ENCODE measurements at regions not wholly inside any gene's neighbourhood (a gene's known extent, or its start where the extent isn't known, plus 50 kb on each side); places are given as distances from the start of the nearest gene placed in this dataset.
"Not testable (repeated sequence)": the region's sequence is repeated elsewhere in the genome, so short reads cannot be mapped to it uniquely, and the experiment has no call there.

DNA sequence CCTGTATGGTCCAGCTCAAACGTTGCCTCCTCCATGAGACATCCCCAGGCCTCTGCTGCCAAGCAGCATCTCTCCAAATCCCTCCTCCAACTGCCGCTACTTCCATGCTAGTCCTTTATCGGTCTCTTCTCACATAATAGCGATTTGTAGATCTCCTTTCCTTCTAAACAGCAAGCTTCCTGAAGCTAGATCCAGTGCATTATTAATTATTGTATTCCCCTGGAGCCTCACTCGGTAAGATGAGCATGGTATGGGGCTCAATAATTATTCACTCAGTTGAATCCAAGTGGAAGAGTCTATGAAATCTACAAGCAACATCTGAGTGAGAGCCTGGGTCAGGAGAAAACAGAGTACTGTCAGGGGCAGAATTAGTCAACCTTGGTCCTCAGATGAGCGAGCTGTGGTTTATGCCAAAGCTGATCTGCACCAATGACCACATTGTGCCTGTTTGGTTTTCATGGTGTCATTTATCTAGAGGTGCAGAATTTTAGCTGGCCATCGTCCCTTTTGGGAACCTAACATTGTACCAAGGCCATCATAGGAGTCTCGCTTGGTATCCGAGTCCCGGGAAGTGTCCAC is 93.8 kb upstream of the UBE2E1 start:
- no peaks in the 10 kb centered on the region for H3K4me1 ChIP-seq (ENCODE audit: insufficient read depth, low read length)
- no peaks in the 10 kb centered on the region for H3K27me3 ChIP-seq (ENCODE audit: insufficient read depth, low read length)
- no peak overlapping the region for H3K4me3 ChIP-seq (ENCODE audit: low read length)
- no peaks in the 10 kb centered on the region for H3K9me3 ChIP-seq (ENCODE audit: low read depth, low read length)

DNA sequence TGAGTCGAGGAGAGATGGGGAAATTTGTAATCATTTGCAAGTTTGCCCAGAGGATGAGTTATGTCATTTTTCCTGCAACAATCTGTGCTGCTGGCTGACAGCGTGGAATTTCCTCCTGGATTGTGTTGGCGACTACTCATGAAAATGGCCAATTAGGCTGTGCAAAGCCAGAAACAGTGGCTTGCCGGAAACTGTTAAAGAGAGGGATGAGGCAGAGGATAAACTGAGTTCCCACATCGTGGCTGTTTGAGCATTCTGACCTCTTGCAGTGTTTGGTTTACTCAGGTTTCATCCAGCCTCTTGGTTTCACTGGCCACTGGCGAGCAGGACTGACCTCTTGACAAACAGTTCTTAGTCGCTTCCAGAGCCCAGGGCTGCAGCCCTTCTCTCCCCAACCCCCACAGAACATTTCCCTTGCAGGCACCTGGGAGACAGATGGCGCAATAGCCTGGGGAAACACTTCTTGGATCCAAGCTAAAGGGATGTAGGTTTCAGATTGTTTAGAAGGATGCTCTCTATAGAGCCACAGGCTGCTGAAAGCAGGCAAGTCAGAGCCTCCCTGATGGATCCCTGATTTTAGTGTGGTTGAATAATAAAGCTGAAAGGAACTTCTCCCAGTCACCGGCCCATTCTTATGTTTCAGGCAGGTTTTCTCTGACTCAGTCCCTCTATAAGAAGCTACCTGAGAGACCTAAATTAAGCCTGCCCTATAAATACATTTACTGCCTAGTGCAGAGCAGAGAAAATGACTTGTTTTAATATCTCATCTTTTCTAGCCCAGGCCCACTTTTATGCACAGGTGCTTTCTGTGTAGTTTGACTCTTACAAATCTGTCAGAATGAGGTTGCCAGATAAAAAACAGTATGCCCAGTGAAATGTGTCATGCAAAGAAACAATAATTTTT is 92.8 kb upstream of the UBE2E1 start:
- no peaks in the 10 kb centered on the region for H3K4me1 ChIP-seq (ENCODE audit: insufficient read depth, low read length)
- H3K9me3 ChIP-seq (ENCODE audit: low read depth, low read length): no peaks in the 10 kb centered on the region
- H3K27me3 ChIP-seq (ENCODE audit: insufficient read depth, low read length): no peaks in the 10 kb centered on the region
- no peak overlapping the region for H3K4me3 ChIP-seq (ENCODE audit: low read length)

DNA sequence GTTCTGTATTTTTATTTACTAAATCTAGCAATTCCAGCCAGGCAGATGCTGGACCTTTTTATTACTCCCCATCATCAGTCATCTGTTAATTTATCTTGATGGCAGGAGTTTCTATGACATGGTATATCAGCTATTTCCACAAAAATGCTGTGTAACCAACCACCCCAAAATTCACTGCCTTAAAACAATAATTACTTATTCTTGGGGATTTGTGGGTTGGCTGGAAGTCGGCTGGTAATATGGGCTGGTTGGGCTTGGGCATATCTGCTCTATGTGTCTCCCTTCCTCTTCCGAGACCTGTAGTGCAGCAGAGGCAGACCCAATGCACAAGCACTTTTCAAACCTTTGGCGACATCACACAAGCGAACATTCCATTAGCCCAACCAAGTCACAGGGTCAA is 92.1 kb upstream of the UBE2E1 start:
- no peaks in the 10 kb centered on the region for H3K4me1 ChIP-seq (ENCODE audit: insufficient read depth, low read length)
- no peaks in the 10 kb centered on the region for H3K9me3 ChIP-seq (ENCODE audit: low read depth, low read length)
- no peaks in the 10 kb centered on the region for H3K27me3 ChIP-seq (ENCODE audit: insufficient read depth, low read length)
- H3K4me3 ChIP-seq (ENCODE audit: low read length): no peak overlapping the region

DNA sequence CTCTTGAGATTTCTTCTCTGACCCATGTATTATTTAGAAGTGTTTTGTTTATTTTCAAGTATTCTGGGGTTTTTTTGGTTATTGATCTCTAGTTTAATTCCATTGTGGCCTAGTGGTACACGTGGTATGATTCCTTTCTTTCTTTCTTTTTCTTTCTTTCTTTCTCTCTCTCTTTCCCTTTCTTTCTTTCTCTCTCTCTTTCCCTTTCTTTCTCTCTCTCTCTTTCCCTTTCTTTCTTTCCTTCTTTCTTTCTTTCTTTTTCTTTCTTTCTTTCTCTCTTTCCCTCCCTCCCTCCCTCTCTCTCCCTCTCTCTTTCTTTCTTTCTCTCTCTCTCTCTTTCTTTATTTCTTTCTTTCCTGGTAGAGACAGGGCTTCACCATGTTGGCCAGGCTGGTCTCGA is 85.7 kb upstream of the UBE2E1 start:
- Histone ChIP-seq H3K27me3 (ENCODE audit: insufficient read depth, low read length) (no peaks in the 10 kb centered on the region), H3K4me1 (ENCODE audit: insufficient read depth, low read length) (peaks cover 8% of the 10 kb centered on the region), H3K9me3 (ENCODE audit: low read depth, low read length) (no peaks in the 10 kb centered on the region), H3K4me3 (ENCODE audit: low read length) (no peak overlapping the region)

DNA sequence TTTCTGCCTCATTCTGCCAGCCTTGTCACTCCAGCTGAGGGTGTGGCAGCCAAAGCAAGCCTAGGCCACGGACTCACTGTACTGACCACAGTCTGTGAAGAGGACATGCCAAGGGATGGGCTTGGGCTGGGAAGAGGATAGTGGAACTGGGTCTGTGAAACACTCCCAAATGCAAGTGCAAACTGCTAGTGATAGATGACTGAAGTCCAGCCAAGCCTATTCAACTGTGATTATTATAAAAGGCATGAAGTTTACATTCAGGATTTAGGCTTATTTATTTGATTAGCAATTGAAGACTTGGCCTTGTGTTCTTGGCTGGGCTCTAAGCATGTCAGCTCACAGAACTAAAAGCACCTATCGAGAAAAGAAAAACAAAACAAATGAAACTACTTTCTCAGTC is 84.9 kb upstream of the UBE2E1 start:
- Histone ChIP-seq H3K27me3 (ENCODE audit: insufficient read depth, low read length) (no peaks in the 10 kb centered on the region), H3K4me1 (ENCODE audit: insufficient read depth, low read length) (peaks cover 8% of the 10 kb centered on the region), H3K9me3 (ENCODE audit: low read depth, low read length) (no peaks in the 10 kb centered on the region), H3K4me3 (ENCODE audit: low read length) (no peak overlapping the region)

DNA sequence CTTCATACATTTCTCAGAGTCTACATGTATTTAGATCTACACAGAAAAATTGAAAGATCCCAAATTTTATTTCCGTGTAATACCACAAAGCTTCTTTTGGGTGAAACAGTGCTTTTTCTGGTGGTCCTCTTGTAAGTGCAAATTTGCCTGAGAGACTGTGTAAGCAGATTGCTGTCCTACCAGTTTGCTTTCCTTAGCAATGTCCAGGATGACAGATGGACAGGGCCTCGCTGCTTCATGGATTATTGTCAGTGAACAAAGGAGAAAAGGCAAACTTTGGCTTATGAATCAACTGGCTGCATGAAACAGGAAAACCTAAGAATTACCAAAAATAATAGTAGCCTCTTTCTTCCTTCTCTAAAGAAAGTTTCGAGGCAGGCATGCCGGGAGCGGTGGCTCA is 82.6 kb upstream of the UBE2E1 start:
- no peak overlapping the region for H3K4me3 ChIP-seq (ENCODE audit: low read length)
- H3K27me3 ChIP-seq (ENCODE audit: insufficient read depth, low read length): no peaks in the 10 kb centered on the region
- H3K9me3 ChIP-seq (ENCODE audit: low read depth, low read length): no peaks in the 10 kb centered on the region
- peaks cover 18% of the 10 kb centered on the region for H3K4me1 ChIP-seq (ENCODE audit: insufficient read depth, low read length)

DNA sequence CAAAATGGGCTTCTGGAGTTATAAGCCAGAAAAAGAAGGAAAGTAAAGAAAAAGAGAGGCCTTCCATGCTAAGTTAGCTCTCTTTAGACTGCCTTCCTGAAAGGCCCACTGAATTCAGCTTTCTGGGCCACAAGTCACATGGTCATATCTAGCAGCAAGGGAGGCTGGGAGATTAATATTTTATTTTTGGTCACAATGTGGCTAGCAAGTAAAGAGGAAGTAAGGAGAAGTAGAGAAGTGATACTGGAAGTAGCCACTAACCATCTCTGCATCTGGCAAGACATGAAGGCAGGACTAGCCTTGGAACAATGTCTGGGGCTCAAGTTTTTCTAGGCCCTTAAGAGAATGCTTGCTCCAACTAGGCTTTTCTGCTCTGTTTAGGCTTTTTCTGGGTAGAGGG is 81.8 kb upstream of the UBE2E1 start:
- H3K9me3 ChIP-seq (ENCODE audit: low read depth, low read length): no peaks in the 10 kb centered on the region
- H3K4me3 ChIP-seq (ENCODE audit: low read length): no peak overlapping the region
- no peaks in the 10 kb centered on the region for H3K27me3 ChIP-seq (ENCODE audit: insufficient read depth, low read length)
- H3K4me1 ChIP-seq (ENCODE audit: insufficient read depth, low read length): peaks cover 18% of the 10 kb centered on the region

DNA sequence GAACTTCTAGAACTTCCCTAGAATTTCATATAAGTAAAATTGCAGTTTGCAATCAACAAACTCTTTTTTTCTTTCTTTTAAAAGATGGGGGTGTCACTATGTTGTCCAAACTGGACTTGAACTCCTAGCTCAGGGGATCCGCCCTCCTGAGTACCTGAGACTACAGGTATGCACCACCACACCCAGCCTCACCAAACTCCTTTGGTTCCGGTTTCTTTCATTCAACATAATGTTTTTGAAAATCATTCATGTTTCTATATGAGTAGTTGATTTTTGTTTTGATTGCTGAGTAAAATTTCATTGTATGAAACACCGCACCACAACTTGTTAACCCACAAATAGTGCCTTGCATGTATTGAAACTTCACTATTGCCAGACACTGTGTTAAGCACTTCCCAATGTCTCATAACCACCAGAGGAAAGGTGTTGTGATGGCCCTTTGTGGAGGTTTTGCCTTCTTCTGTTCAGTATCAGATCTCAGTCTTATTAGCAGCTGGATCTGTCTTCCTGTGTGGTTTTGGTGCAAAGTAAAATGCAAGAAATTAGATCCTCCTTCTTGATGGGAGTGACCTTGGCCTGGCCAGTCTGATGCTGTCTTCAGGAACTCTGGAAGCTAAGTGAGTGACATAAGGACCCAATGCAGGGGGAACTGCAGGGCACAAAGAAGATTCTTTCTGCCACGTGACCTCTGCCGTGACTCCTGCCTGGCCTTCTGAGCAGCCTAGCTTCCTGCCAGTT is 78.8 kb upstream of the UBE2E1 start:
- H3K4me3 ChIP-seq (ENCODE audit: low read length): no peak overlapping the region
- H3K9me3 ChIP-seq (ENCODE audit: low read depth, low read length): no peaks in the 10 kb centered on the region
- H3K27me3 ChIP-seq (ENCODE audit: insufficient read depth, low read length): no peaks in the 10 kb centered on the region
- H3K4me1 ChIP-seq (ENCODE audit: insufficient read depth, low read length): peaks cover 18% of the 10 kb centered on the region

DNA sequence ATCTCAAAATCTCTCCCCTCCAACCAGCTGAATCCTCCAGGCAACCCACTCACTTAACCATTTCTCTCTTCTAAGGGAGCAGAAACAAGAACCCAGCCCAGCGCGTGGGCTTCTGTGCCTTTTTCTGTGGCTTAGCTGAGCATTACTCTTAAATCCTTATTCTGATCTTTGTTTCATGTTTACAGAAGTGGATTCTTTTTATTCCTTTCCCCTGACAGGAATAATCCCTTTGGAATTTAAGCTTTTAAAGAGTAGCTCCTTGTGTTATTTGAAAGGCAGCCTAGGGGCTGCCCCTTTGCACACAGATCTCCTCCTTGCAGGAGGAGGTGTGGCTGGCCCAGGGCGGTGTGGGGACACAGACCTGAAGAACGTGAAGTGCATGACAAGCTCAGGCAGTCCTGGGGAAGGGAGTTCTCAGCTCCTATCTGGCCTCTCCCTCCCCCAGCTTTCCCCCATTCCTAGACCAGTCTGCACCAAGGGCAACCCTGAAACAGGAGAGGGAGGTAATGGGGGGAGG is 77.1 kb upstream of the UBE2E1 start:
- Histone ChIP-seq H3K4me1 (ENCODE audit: insufficient read depth, low read length) (peaks cover 18% of the 10 kb centered on the region), H3K9me3 (ENCODE audit: low read depth, low read length) (no peaks in the 10 kb centered on the region), H3K27me3 (ENCODE audit: insufficient read depth, low read length) (no peaks in the 10 kb centered on the region), H3K4me3 (ENCODE audit: low read length) (no peak overlapping the region)

DNA sequence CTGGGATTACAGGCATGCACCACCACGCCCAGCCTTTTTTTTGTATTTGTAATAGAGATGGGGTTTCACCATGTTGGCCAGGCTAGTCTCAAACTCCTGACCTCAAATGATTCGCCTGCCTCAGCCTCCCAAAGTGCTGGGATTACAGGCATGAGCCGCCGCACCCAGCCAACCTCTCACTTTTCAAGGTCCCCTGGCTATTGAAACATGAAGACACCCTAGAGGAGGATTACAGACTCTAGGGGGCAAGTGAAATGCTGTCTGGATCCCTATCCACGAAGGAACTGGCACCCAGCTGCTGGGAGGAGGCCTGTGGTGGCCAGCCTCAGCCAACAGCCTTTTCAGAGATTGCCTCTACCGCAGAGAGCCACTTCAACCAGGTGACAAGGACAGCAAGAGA is 76.4 kb upstream of the UBE2E1 start:
- H3K4me1 ChIP-seq (ENCODE audit: insufficient read depth, low read length): peaks cover 12% of the 10 kb centered on the region
- not testable (repeated sequence) for H3K27me3 ChIP-seq (ENCODE audit: insufficient read depth, low read length); H3K9me3 ChIP-seq (ENCODE audit: low read depth, low read length); H3K4me3 ChIP-seq (ENCODE audit: low read length)

DNA sequence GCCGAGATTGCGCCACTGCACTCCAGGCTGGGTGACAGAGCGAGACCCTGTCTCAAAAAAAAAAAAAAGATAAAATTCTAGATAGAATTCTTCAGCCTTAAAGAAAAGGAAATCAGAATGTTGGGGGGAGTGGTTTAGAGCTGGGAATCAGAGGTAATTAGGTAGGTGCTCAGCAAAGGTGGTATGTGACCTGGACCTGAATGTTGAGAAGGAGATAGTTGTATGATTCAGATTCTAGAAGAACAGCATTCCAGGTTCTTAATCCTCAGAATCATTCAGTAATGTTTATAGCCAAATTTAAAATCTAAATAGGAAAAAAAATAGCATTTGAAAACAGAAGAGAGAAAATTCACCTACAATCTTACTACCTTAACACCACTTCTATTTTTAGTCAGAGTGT is 71.3 kb upstream of the UBE2E1 start:
- Histone ChIP-seq H3K9me3 (ENCODE audit: low read depth, low read length) (no peaks in the 10 kb centered on the region), H3K27me3 (ENCODE audit: insufficient read depth, low read length) (no peaks in the 10 kb centered on the region), H3K4me1 (ENCODE audit: insufficient read depth, low read length) (peaks cover 3% of the 10 kb centered on the region), H3K4me3 (ENCODE audit: low read length) (no peak overlapping the region)

DNA sequence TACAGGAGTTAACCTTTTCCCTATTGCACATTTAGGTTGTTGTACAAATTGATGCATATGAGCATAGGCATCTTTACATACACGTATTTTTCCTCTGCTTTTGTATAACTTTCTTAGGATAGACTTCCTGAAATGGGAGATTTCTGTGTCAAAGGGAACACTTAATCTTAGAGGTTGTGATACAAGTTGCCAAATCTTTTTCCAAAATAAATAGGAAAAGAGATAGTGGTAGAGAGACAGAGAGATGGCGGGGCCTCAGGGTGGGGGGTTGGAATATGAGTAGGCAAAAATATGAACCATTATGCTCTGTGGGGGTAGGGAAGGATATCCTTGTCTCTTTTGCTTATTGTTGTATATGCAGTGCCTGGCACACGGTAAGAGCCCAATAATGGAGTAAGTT is 70.7 kb upstream of the UBE2E1 start:
- no peaks in the 10 kb centered on the region for H3K27me3 ChIP-seq (ENCODE audit: insufficient read depth, low read length)
- H3K4me1 ChIP-seq (ENCODE audit: insufficient read depth, low read length): peaks cover 5% of the 10 kb centered on the region
- no peaks in the 10 kb centered on the region for H3K9me3 ChIP-seq (ENCODE audit: low read depth, low read length)
- no peak overlapping the region for H3K4me3 ChIP-seq (ENCODE audit: low read length)

DNA sequence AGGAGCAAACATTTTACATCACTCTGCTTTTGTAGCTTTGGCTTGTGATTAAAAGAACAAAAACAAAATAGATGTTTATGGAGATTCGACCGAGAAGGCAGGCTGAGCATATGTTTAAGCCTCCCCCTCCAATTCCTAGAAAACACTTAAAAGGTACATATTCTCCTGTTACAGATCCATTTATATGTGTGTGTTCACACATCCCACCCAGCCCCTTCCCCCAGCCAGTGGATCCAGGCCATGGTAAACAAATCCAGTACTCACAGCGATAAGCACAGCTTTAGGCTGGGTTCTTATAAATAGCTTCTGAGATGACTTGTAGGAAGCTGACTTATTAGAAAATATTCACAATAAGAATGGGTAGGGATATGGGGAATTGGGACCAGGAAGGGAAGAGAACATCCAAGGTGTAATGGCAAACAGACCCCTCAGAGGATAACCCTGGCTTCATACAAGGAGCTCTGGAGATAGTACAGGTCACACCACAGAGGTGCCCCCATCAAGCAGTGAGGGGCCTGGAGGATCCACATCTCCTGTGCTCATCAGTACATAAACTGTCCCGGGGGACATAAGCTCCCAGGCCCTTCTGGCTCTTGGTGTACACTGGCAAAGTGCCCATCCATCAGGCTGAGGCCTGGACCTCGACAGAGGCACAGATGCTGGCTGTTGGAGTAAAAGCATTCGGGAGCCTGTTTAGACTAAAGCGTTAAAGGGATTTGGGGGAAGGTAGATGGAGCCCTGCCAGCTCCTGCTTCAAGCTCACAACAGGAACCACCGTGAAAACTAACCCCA is 70.0 kb upstream of the UBE2E1 start:
- H3K4me1 ChIP-seq (ENCODE audit: insufficient read depth, low read length): peaks cover 10% of the 10 kb centered on the region
- H3K27me3 ChIP-seq (ENCODE audit: insufficient read depth, low read length): no peaks in the 10 kb centered on the region
- no peaks in the 10 kb centered on the region for H3K9me3 ChIP-seq (ENCODE audit: low read depth, low read length)
- no peak overlapping the region for H3K4me3 ChIP-seq (ENCODE audit: low read length)

DNA sequence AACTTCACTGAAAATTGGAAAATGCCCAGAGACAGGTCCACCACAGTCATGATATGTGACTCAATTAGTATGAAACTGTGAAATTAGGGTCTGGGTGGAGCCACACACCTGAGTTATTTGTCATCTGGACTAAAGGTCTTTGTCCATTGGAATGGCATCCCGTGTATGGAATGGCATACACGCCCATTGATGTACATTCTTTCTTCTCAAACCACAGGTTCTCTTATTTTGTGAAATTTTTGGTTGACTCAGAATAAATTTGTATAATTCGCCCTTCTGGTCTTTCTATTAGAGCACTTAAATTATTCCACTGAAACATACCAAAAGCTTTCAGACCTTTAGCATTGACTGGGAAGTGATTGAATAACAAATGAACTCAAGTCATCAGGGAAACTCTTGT is 66.8 kb upstream of the UBE2E1 start:
- H3K4me3 ChIP-seq (ENCODE audit: low read length): no peak overlapping the region

DNA sequence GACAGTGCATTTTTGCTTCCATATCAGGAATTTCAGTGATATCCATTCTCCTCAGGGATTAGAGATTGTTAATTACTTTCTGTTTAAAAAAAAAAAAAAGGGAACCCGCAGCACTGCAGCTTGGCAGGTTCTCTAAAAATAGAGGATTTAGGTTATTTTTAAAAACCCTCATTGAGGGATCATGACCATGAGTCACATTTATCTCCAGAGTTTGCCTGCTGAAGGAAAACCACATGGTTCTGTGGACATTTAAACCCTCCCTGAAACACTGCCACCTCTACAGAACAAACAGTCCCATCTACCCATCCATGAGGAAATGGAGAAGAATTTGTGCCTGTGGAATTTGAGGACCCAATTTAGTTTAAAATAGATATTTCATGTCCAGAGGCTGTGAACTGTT is 66.2 kb upstream of the UBE2E1 start:
- Histone ChIP-seq H3K4me3 (ENCODE audit: low read length) (no peak overlapping the region), H3K27me3 (ENCODE audit: insufficient read depth, low read length) (no peaks in the 10 kb centered on the region), H3K4me1 (ENCODE audit: insufficient read depth, low read length) (peaks cover 15% of the 10 kb centered on the region), H3K9me3 (ENCODE audit: low read depth, low read length) (no peaks in the 10 kb centered on the region)

More for the DNA sequence above, 66.8 kb upstream of the UBE2E1 start:
- Histone ChIP-seq H3K27me3 (ENCODE audit: insufficient read depth, low read length) (no peaks in the 10 kb centered on the region), H3K4me1 (ENCODE audit: insufficient read depth, low read length) (peaks cover 15% of the 10 kb centered on the region), H3K9me3 (ENCODE audit: low read depth, low read length) (no peaks in the 10 kb centered on the region)
